Heart left ventricle (tissue), 13 donors: ENCODE measurements at regions not wholly inside any gene's neighbourhood (a gene's known extent, or its start where the extent isn't known, plus 50 kb on each side); places are given as distances from the start of the nearest gene placed in this dataset.

Experiments used
- POLR2A ChIP-seq, 2 donors: fragments of 450-650 bp; IDR thresholded peaks; one replicate each; pipeline ENCODE4 v1.6.1; 2017; ENCODE audit warnings: antibody characterized with exemption in 2 of 2, mild to moderate bottlenecking in 2 of 2, moderate library complexity in 2 of 2
- TF ChIP-seq, protein P1 (sequence below), 12 donors: fragments of 200-600 bp; sonication (generic) in 4 of 12; IDR thresholded peaks; one replicate each; pipeline versions ENCODE4 v1.5.0 to v1.8.0; 2018 to 2022; ENCODE audit warnings: antibody characterized with exemption in 12 of 12, mild to moderate bottlenecking in 5 of 12
- donor health status: ischemic (EF 13 %, LVEDD 7.1; RV severe dilation, severe dysfunction).
- donor health status: DM: no; HTN: yes; CAD: no.
- donor health status: DM: no; HTN: no; CAD: no.
- donor health status: ischemic (EF 25% LVEDD 6.9; RV normal size, moderate dysfunction).
- donor health status: ischemic (EF 25% LVEDD 5.7; RV mildly dilated, moderate dysfunction).
- donor health status: ischemic (EF 35%, LVEDD 5.7; RV mildly dilated, moderate dysfunction).
- donor health status: nonischemic (EF 11% LVEDD 7.7; RV severe dilation, severe dysfunction).
- donor health status: DM: yes; HTN: yes; CAD: no.
- donor health status: PGD.
- donor health status: ischemic (EF 29% LVEDD 5.4; RV normal size, mild dysfunction).
- donor health status: nonischemic (EF 23%, LVEDD 6.1; RV moderate dilation, normal function).

DNA sequence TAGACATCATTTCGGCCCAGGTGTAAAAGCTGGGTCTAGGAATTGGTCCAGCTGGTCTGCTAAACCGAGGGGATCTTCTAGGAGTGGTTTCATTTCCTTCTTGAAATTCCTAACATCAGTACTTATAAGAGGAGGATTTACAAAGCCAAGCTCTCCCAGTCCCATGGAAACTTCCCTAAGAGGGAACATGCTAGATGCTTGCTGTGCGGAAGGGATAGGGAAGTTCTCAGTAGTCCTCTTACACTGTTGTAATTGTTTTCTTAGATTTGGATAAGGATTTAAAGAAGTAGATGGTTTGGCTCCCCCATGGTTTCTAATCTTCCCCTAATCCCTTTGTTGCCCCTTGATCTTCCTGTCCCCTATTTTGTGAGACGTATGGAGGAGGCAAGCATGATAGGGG is 89.7 kb upstream of the XCR1 start:
- TF ChIP-seq, protein P1, sequence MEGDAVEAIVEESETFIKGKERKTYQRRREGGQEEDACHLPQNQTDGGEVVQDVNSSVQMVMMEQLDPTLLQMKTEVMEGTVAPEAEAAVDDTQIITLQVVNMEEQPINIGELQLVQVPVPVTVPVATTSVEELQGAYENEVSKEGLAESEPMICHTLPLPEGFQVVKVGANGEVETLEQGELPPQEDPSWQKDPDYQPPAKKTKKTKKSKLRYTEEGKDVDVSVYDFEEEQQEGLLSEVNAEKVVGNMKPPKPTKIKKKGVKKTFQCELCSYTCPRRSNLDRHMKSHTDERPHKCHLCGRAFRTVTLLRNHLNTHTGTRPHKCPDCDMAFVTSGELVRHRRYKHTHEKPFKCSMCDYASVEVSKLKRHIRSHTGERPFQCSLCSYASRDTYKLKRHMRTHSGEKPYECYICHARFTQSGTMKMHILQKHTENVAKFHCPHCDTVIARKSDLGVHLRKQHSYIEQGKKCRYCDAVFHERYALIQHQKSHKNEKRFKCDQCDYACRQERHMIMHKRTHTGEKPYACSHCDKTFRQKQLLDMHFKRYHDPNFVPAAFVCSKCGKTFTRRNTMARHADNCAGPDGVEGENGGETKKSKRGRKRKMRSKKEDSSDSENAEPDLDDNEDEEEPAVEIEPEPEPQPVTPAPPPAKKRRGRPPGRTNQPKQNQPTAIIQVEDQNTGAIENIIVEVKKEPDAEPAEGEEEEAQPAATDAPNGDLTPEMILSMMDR (IDR thresholded peaks at IDR 0.05): no peak
- no peak for TF ChIP-seq POLR2A (IDR thresholded peaks at IDR 0.05)
